ENCODE measurements at regions not wholly inside any gene's neighbourhood (a gene's known extent, or its start where the extent isn't known, plus 50 kb on each side); places are given as distances from the start of the nearest gene placed in this dataset.

DNA sequence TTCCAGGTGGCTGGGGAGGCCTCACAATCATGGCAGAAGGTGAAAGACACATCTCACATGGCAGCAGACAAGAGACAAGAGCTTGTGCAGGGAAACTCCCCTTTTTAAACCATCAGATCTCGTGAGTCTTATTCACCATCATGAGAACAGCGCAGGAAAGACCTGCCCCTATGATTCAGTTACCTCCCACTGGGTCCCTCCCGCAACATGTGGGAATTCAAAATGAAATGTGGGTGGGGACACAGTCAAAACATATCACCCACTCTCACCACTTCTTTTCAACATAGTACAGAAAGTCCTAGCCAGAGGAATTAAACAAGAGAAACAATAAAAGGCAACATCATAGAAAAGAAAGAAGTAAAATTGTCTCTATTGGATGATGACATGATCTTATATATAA, 223.4 kb upstream of the SLC24A2 start:
- no CpG with 5 or more reads among the region's 3 CpGs for WGBS, 2 donors (ENCODE audit: extremely low coverage in 2 of 2, insufficient read length in 2 of 2, insufficient replicate concordance in 1 of 2)
- H3K18ac ChIP-seq (ENCODE audit: low read length), result no peak overlapping the region
- no peak overlapping the region for H4K91ac ChIP-seq (ENCODE audit: low read depth, low read length, poor library complexity)
- H2BK5ac ChIP-seq (ENCODE audit: low read length), result no peak overlapping the region
- H3K36me3 ChIP-seq (replicated peaks in 1 of 2; ENCODE audit: control insufficient read depth in 2 of 2, insufficient read depth in 2 of 2, low read length in 2 of 2), result no peaks in the 10 kb centered on the region
- H2BK120ac ChIP-seq (ENCODE audit: low read depth, low read length), result no peak overlapping the region
- no peak for DNase-seq (ENCODE audit: low spot score)
- H2BK12ac ChIP-seq (ENCODE audit: low read length), result no peak overlapping the region
- no peak overlapping the region for H2BK15ac ChIP-seq (ENCODE audit: low read length)
- H3K27ac ChIP-seq (replicated peaks; ENCODE audit: low read length), result no peak overlapping the region
- H2AK5ac ChIP-seq (ENCODE audit: low read depth, low read length), result no peak overlapping the region
- H3K79me1 ChIP-seq (ENCODE audit: low read depth, low read length), result no peaks in the 10 kb centered on the region
- no peak overlapping the region for H3K4me2 ChIP-seq (ENCODE audit: insufficient read depth, low read length, poor library complexity, severe bottlenecking)
- H3K9ac ChIP-seq (ENCODE audit: low read depth, low read length, poor library complexity), result no peak overlapping the region
- H3K4ac ChIP-seq (ENCODE audit: low read length), result no peak overlapping the region
- H3K4me1 ChIP-seq (ENCODE audit: control insufficient read depth in 2 of 2, insufficient read depth in 1 of 2, low read depth in 1 of 2, low read length in 2 of 2), result no peaks in the 10 kb centered on the region
- no peak overlapping the region for H3K14ac ChIP-seq (ENCODE audit: low read length)
- no peak overlapping the region for H2AFZ ChIP-seq (ENCODE audit: low read length)
- no peak overlapping the region for H3K4me3 ChIP-seq (ENCODE audit: low read length in 2 of 2)
- H3K23ac ChIP-seq (ENCODE audit: low read depth, low read length, poor library complexity), result no peak overlapping the region
- H3K27me3 ChIP-seq (ENCODE audit: control insufficient read depth in 3 of 3, insufficient read depth in 3 of 3, low read depth in 1 of 3, low read length in 3 of 3), result no peaks in the 10 kb centered on the region
- no peak overlapping the region for H4K8ac ChIP-seq (ENCODE audit: low read depth, low read length)
- no peaks in the 10 kb centered on the region for H3K9me3 ChIP-seq (replicated peaks in 1 of 2; ENCODE audit: control insufficient read depth in 2 of 2, insufficient read depth in 1 of 2, low read depth in 1 of 2, low read length in 2 of 2)

DNA sequence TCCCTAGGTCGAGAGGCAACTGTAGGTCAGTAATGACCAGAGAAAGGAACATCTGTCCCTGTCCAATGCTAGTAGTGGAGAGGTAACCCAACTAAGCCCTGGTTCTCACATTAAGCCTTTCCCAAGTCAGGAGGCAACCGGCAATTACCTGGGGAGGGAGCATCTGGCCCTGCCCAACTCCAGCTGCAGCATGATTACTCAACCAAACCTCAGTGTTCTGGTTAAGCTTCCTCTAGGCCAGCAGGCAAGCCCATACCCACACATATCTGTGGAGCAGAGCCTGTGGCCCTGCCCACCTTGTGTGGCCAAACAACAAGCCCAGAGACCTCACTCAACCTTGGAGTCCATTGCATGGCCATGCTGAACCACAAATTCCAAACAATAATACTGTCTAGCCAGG, 220.8 kb upstream of the SLC24A2 start:
- Histone ChIP-seq H2BK5ac (ENCODE audit: low read length) (no peak overlapping the region), H4K91ac (ENCODE audit: low read depth, low read length, poor library complexity) (no peak overlapping the region), H3K9me3 (replicated peaks in 1 of 2; ENCODE audit: control insufficient read depth in 2 of 2, insufficient read depth in 1 of 2, low read depth in 1 of 2, low read length in 2 of 2) (no peaks in the 10 kb centered on the region), H2BK12ac (ENCODE audit: low read length) (no peak overlapping the region), H3K4me2 (ENCODE audit: insufficient read depth, low read length, poor library complexity, severe bottlenecking) (no peak overlapping the region), H3K9ac (ENCODE audit: low read depth, low read length, poor library complexity) (no peak overlapping the region), H3K14ac (ENCODE audit: low read length) (no peak overlapping the region), H2BK15ac (ENCODE audit: low read length) (no peak overlapping the region), H3K23ac (ENCODE audit: low read depth, low read length, poor library complexity) (no peak overlapping the region), H3K4me1 (ENCODE audit: control insufficient read depth in 2 of 2, insufficient read depth in 1 of 2, low read depth in 1 of 2, low read length in 2 of 2) (no peaks in the 10 kb centered on the region), H3K27me3 (ENCODE audit: control insufficient read depth in 3 of 3, insufficient read depth in 3 of 3, low read depth in 1 of 3, low read length in 3 of 3) (no peaks in the 10 kb centered on the region), H2BK120ac (ENCODE audit: low read depth, low read length) (no peak overlapping the region), H2AFZ (ENCODE audit: low read length) (no peak overlapping the region), H3K18ac (ENCODE audit: low read length) (no peak overlapping the region), H3K27ac (replicated peaks; ENCODE audit: low read length) (no peak overlapping the region), H3K79me1 (ENCODE audit: low read depth, low read length) (no peaks in the 10 kb centered on the region), H3K4me3 (ENCODE audit: low read length in 2 of 2) (no peak overlapping the region), H3K4ac (ENCODE audit: low read length) (no peak overlapping the region), H2AK5ac (ENCODE audit: low read depth, low read length) (no peak overlapping the region), H3K36me3 (replicated peaks in 1 of 2; ENCODE audit: control insufficient read depth in 2 of 2, insufficient read depth in 2 of 2, low read length in 2 of 2) (no peaks in the 10 kb centered on the region), H4K8ac (ENCODE audit: low read depth, low read length) (no peak overlapping the region)
- WGBS, 2 donors (ENCODE audit: extremely low coverage in 2 of 2, insufficient read length in 2 of 2, insufficient replicate concordance in 1 of 2), result no CpG with 5 or more reads among the region's 2 CpGs
- DNase-seq (ENCODE audit: low spot score), result no peak

DNA sequence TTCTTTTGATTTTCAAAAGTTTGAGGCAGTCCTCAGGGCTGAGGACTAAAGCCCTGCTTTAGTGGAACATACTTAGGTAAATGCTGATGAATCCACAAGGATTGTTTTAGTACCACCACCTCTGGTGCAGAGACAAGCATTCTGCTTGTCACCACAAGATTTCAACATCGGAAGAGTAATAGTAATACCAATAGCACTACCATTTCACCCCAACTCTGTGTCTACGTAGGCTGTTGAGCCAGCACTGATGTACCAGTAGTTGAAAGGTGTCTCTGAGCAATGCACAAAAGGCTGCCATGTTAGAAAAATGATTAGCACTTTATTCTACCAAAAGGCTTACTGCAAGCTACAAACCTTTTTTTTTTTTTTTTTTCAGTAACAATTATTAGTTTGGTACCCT, 213.2 kb upstream of the SLC24A2 start:
- H3K4ac ChIP-seq (ENCODE audit: low read length), result no peak overlapping the region
- H3K14ac ChIP-seq (ENCODE audit: low read length), result no peak overlapping the region
- no peak overlapping the region for H2AFZ ChIP-seq (ENCODE audit: low read length)
- no CpG with 5 or more reads among the region's 2 CpGs for WGBS, 2 donors (ENCODE audit: extremely low coverage in 2 of 2, insufficient read length in 2 of 2, insufficient replicate concordance in 1 of 2)
- no peak overlapping the region for H4K8ac ChIP-seq (ENCODE audit: low read depth, low read length)
- no peak overlapping the region for H3K4me3 ChIP-seq (ENCODE audit: low read length in 2 of 2)
- no peak overlapping the region for H3K18ac ChIP-seq (ENCODE audit: low read length)
- H3K23ac ChIP-seq (ENCODE audit: low read depth, low read length, poor library complexity), result no peak overlapping the region
- no peaks in the 10 kb centered on the region for H3K36me3 ChIP-seq (replicated peaks in 1 of 2; ENCODE audit: control insufficient read depth in 2 of 2, insufficient read depth in 2 of 2, low read length in 2 of 2)
- no peaks in the 10 kb centered on the region for H3K79me1 ChIP-seq (ENCODE audit: low read depth, low read length)
- no peak overlapping the region for H2BK12ac ChIP-seq (ENCODE audit: low read length)
- H3K9me3 ChIP-seq (replicated peaks in 1 of 2; ENCODE audit: control insufficient read depth in 2 of 2, insufficient read depth in 1 of 2, low read depth in 1 of 2, low read length in 2 of 2), result no peaks in the 10 kb centered on the region
- no peak overlapping the region for H2AK5ac ChIP-seq (ENCODE audit: low read depth, low read length)
- no peak overlapping the region for H3K4me2 ChIP-seq (ENCODE audit: insufficient read depth, low read length, poor library complexity, severe bottlenecking)
- no peaks in the 10 kb centered on the region for H3K27me3 ChIP-seq (ENCODE audit: control insufficient read depth in 3 of 3, insufficient read depth in 3 of 3, low read depth in 1 of 3, low read length in 3 of 3)
- H3K9ac ChIP-seq (ENCODE audit: low read depth, low read length, poor library complexity), result no peak overlapping the region
- H2BK5ac ChIP-seq (ENCODE audit: low read length), result no peak overlapping the region
- H3K27ac ChIP-seq (replicated peaks; ENCODE audit: low read length), result no peak overlapping the region
- no peak overlapping the region for H2BK15ac ChIP-seq (ENCODE audit: low read length)
- no peak for DNase-seq (ENCODE audit: low spot score)
- H4K91ac ChIP-seq (ENCODE audit: low read depth, low read length, poor library complexity), result no peak overlapping the region
- H2BK120ac ChIP-seq (ENCODE audit: low read depth, low read length), result no peak overlapping the region
- H3K4me1 ChIP-seq (ENCODE audit: control insufficient read depth in 2 of 2, insufficient read depth in 1 of 2, low read depth in 1 of 2, low read length in 2 of 2), result peaks cover 0 to 3% of the 10 kb centered on the region in 2 donors

DNA sequence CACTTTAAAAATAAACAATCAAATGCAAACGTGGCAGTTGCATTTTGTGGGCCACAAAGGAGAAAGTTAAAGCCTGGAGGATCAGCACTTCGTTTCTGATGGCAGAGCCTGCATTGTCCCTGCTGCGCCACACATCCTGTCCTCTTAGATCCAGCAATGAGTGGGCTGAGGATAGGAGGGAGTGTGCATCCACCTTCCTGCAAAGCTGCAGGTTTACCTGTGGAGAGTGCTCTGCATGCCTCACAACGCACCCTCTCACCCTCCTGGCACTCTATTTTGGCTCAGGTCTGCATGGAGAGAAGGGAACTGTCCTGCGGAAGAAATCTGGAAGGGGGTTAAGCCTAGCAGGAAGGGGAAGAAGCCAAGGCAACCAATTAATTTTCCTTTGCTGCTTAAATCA, 212.2 kb upstream of the SLC24A2 start:
- Histone ChIP-seq H2BK12ac (ENCODE audit: low read length) (no peak overlapping the region), H3K14ac (ENCODE audit: low read length) (no peak overlapping the region), H3K18ac (ENCODE audit: low read length) (peak overlapping the region; percentile 61), H2AK5ac (ENCODE audit: low read depth, low read length) (no peak overlapping the region), H2BK5ac (ENCODE audit: low read length) (no peak overlapping the region), H3K4me2 (ENCODE audit: insufficient read depth, low read length, poor library complexity, severe bottlenecking) (no peak overlapping the region), H3K36me3 (replicated peaks in 1 of 2; ENCODE audit: control insufficient read depth in 2 of 2, insufficient read depth in 2 of 2, low read length in 2 of 2) (no peaks in the 10 kb centered on the region), H2AFZ (ENCODE audit: low read length) (no peak overlapping the region), H3K79me1 (ENCODE audit: low read depth, low read length) (no peaks in the 10 kb centered on the region), H3K23ac (ENCODE audit: low read depth, low read length, poor library complexity) (no peak overlapping the region), H3K4me1 (ENCODE audit: control insufficient read depth in 2 of 2, insufficient read depth in 1 of 2, low read depth in 1 of 2, low read length in 2 of 2) (peaks cover 0 to 3% of the 10 kb centered on the region in 2 donors), H4K91ac (ENCODE audit: low read depth, low read length, poor library complexity) (no peak overlapping the region), H4K8ac (ENCODE audit: low read depth, low read length) (no peak overlapping the region), H3K27me3 (ENCODE audit: control insufficient read depth in 3 of 3, insufficient read depth in 3 of 3, low read depth in 1 of 3, low read length in 3 of 3) (no peaks in the 10 kb centered on the region), H3K4ac (ENCODE audit: low read length) (no peak overlapping the region), H3K27ac (replicated peaks; ENCODE audit: low read length) (no peak overlapping the region), H3K9me3 (replicated peaks in 1 of 2; ENCODE audit: control insufficient read depth in 2 of 2, insufficient read depth in 1 of 2, low read depth in 1 of 2, low read length in 2 of 2) (no peaks in the 10 kb centered on the region), H2BK15ac (ENCODE audit: low read length) (no peak overlapping the region), H3K9ac (ENCODE audit: low read depth, low read length, poor library complexity) (no peak overlapping the region), H2BK120ac (ENCODE audit: low read depth, low read length) (no peak overlapping the region), H3K4me3 (ENCODE audit: low read length in 2 of 2) (peak overlapping the region in 1 of 2 donors; percentile 27)
- no peak for DNase-seq (ENCODE audit: low spot score)
- WGBS, 2 donors (ENCODE audit: extremely low coverage in 2 of 2, insufficient read length in 2 of 2, insufficient replicate concordance in 1 of 2), result no CpG with 5 or more reads among the region's 5 CpGs

All from neuronal stem cell (in vitro differentiated cells).